HCT116 (cell line): ENCODE measurements at regions not wholly inside any gene's neighbourhood (a gene's known extent, or its start where the extent isn't known, plus 50 kb on each side); places are given as distances from the start of the nearest gene placed in this dataset.

Source experiments
- CEBPB ChIP-seq: IDR thresholded peaks from 2 replicates; pipeline ENCODE4 v1.6.1; 2012; ENCODE audit warnings: low read depth
- CTCF ChIP-seq, 3 experiments: fragments of 200-600 bp in 1 of 3; sonication (generic) in 1 of 3; IDR thresholded peaks in 2 of 3; conservative IDR thresholded peaks in 1 of 3; 2 replicates each; pipeline ENCODE4 v1.5.1; 2012 to 2017; ENCODE audit warnings: low read depth in 2 of 3, low read length in 2 of 3, antibody characterized with exemption in 1 of 3, borderline replicate concordance in 1 of 3, control low read depth in 1 of 3, mild to moderate bottlenecking in 1 of 3, mixed read lengths in 1 of 3, mixed run types in 1 of 3, moderate library complexity in 1 of 3; ENCODE audit not compliant: insufficient read depth in 1 of 3
- EGR1 ChIP-seq: IDR thresholded peaks from 2 replicates; pipeline ENCODE4 v1.6.1; 2012; ENCODE audit warnings: low read depth
- EZH2 ChIP-seq: fragments of 200-600 bp; sonication (generic); IDR thresholded peaks from 2 replicates; pipeline ENCODE4 v1.6.1; 2017; ENCODE audit warnings: antibody characterized with exemption, mixed run types
- EZH2phosphoT487 ChIP-seq: fragments of 200-600 bp; IDR thresholded peaks from 2 replicates; pipeline ENCODE4 v1.6.1; 2018; ENCODE audit warnings: antibody characterized with exemption, borderline replicate concordance
- POLR2A ChIP-seq: IDR thresholded peaks from 2 replicates; pipeline ENCODE4 v1.7.0; 2011; ENCODE audit warnings: borderline replicate concordance; ENCODE audit not compliant: insufficient read depth, insufficient read length; ENCODE audit errors: extremely low read depth
- POLR2AphosphoS5 ChIP-seq: IDR thresholded peaks from 2 replicates; pipeline ENCODE4 v1.6.1; 2011; ENCODE audit warnings: mild to moderate bottlenecking, low read depth, low read length, moderate library complexity
- SP1 ChIP-seq: IDR thresholded peaks from 2 replicates; pipeline ENCODE4 v1.6.1; 2012; ENCODE audit warnings: low read depth
- ZFX ChIP-seq: fragments of 450-650 bp; IDR thresholded peaks from 2 replicates; pipeline ENCODE4 v1.6.1; 2017
- ZNF274 ChIP-seq: fragments of 200-500 bp; sonication (Bioruptor generic); IDR thresholded peaks from 2 replicates; pipeline ENCODE4 v1.6.1; 2014; ENCODE audit warnings: mild to moderate bottlenecking, low read depth, low read length, inconsistent platforms
- TF ChIP-seq, protein P1 (sequence below): IDR thresholded peaks from 2 replicates; pipeline ENCODE4 v1.6.1; 2012
- TF ChIP-seq, protein P2 (sequence below): IDR thresholded peaks from 2 replicates; pipeline ENCODE4 v1.6.1; 2012

DNA sequence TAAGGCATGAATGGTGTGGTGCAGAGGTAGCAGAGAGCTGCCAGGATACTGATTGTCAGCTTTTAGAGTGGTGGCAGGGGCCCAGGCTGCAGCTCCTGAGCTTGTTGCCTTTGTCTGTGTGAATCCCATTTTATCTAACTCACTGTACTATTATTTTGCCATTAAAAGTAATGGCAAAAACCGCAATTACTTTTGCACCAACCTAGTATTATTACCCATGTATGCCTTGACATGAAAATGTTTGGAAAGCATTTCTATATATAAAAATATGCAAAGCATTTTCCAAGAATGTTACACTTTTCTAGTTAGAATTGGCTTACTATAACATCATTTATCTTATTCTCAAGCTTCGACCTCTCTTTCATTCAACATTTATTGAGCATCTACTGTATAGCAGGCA, 308.1 kb upstream of the MYOCD start:
- TF ChIP-seq EZH2 (no peak), CTCF (IDR thresholded peaks at IDR 0.05 in 2 of 3, conservative IDR thresholded peaks at IDR 0.05 in 1 of 3; ENCODE audit: borderline replicate concordance in 1 of 3, insufficient read depth in 1 of 3, low read depth in 2 of 3, low read length in 2 of 3) (no peak), POLR2A (no peak), CEBPB (no peak), ZNF274 (no peak), EGR1 (no peak), ZFX (no peak), POLR2AphosphoS5 (no peak), EZH2phosphoT487 (no peak), SP1 (no peak)
- TF ChIP-seq, protein P1, sequence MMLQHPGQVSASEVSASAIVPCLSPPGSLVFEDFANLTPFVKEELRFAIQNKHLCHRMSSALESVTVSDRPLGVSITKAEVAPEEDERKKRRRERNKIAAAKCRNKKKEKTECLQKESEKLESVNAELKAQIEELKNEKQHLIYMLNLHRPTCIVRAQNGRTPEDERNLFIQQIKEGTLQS = no peak
- TF ChIP-seq, protein P2, sequence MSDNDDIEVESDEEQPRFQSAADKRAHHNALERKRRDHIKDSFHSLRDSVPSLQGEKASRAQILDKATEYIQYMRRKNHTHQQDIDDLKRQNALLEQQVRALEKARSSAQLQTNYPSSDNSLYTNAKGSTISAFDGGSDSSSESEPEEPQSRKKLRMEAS = no peak
